HG03097 (cell line): ENCODE measurements at regions not wholly inside any gene's neighbourhood (a gene's known extent, or its start where the extent isn't known, plus 50 kb on each side); places are given as distances from the start of the nearest gene placed in this dataset.
A peak's percentile ranks its signal among the peaks of the same experiment; 100 is the strongest.

Source experiments
- ATAC-seq: cut with Tn5 transposase; IDR thresholded peaks from one replicate; pipeline ENCODE4 v1.9.1; 2021; ENCODE audit not compliant: unreplicated experiment, low FRiP score

DNA sequence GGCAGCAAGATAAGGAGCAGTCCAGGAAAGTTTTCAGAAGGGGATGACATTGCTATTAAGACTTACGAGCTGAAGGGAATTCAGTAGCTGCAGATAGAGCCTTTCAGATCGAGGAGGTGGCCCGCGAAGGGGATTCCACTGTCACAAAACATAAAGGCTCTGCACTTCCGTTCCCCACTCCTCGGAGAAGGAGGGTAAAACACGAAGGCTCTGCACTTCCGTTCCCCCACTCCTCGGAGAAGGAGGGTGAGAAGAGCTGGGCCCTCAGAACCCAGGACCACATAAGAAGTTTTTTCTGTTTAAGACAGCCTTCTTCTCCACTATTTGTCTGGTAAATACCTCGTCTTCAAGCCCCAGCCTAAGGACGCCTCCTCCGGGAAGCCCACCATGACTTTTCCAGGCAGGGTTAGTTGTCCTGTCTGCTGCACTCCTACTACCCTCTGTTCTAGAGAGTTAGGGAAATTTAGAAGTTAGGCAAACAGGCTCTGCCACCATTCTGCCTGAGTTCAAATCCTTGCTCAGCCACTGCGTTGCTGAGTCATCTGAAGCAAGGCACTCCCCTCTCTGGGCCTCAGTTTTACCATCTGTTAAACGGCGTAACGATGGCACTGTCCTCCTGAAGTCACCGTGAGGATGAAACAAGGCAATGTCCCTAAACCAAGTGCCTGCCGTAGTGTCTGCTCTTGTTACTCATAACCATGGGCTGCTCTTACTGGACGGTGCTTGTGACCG is 134.1 kb upstream of the HES1 start:
- no peak for ATAC-seq

DNA sequence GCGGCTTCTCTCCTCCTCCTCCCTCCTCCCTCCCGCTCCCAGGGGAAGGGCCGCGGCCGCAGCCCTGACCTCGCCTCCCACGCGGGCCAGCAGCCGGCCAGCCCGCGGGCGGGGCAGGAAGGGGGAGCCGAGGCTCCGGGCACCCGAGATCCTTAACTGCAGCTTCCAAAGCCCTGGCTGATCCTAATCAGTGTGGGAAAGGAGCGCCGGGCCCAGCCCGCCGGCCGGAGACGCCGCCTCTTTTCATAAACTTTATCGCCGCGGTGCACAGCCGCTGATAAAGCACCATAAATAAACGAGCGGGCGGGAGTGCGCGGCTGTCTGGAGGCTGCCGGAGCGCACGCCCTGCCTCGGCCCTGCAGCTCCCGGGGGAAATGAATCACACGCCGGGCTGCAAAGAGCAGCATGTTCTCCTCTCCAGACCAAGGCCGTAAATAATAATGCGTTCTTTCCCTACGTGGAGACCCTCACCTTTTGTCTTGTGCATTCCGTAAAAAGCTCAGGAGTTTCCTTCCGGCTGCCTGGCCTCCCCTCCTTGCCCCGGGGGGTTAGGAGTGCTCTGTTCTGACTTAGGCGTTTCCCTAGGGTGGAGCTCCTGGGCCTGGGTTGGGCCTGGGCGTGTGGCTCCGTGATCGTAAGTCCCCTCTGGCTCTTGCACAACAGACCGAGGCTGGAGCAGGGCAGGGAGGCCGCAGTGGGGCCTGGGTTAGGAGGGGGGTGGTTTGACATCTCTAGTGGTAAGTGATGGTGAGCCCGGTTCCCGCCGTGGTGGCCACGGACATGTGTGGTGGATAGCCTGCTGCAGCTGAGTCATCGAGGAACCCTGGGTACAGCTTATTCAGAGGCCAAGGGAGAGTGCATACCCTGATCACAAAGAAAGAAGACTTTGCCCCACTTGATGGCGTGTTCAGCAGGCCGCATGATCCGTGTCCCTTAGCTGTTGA is 132.6 kb upstream of the HES1 start:
- peak; percentile 48 for ATAC-seq

- ATAC-seq: no peak
Observed at GRCh38 chr3:194005930-194006501, 129.9 kb upstream of the HES1 start.

DNA sequence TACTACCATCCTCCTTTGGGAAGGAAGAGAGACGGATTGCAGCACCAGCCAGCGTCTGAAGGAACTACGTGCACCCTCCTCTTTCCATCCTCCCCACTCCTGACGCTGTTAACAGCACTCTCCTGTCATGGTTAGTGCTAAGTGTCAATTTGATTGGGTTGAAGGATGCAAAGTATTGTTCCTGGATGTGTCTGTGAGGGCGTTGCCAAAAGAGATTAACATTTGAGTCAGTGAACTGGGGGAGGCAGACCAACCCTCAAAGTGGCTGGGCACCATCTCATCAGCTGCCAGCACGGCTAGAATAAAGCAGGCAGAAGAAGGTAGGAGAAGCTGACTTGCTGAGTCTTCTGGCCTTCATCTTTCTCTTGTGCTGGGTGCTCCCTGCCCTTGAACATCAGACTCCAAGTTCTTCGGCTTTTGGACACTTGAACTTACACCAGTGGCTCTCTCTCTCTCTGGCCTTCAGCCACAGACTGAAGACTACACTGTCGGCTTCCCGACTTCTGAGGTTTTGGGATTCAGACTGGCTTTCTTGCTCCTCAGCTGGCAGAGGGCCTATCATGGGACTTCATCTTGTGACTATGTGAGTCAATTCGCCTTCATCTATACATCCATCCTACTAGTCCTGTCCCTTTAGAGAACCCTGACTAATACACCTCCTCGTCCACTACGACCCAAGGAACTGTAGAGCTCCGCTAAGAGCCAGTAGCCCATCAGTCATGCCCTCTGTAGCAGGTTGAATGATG is 128.2 kb upstream of the HES1 start:
- no peak for ATAC-seq

DNA sequence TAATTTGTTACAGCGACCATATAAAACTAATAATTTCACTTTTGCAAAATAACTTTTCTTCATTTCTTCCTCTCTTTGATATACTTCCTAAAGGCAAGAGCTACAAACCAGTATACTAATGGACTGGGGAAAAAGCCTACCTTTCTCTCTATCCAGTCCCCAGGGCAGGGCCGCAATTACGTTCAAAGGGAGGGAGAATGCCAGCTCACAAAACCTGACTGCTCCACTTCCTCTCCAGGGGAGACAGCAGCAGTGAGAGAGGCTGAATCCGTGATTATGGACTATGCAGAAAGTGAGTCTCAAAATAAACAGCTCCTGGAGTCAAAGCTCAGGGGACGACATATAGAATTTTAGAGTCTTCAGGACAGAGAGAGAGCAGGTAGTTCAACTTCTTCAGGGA is 126.9 kb upstream of the HES1 start:
- no peak for ATAC-seq

GRCh38 chr3:194009892-194010533 is 125.9 kb upstream of the HES1 start:
- ATAC-seq: no peak

GRCh38 chr3:194011807-194012206 is 124.1 kb upstream of the HES1 start:
- no peak for ATAC-seq

DNA sequence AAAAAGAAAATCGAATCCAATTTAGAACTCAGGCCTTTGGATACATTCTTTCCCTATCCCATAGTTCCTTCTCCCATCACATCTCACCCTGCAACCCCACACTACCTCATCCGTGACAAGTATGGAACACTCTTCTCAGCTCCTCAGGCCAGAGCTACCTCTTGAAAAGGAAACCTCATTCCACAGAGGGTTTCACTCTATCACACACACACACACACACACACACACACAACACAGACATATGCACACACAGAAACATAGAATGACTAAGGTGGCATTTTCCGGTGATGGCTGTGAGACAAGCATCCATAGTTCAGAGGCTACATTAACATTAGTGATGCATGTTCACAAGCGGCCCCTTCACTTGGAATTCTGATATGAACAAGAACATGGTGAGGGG is 122.0 kb upstream of the HES1 start:
- no peak for ATAC-seq

DNA sequence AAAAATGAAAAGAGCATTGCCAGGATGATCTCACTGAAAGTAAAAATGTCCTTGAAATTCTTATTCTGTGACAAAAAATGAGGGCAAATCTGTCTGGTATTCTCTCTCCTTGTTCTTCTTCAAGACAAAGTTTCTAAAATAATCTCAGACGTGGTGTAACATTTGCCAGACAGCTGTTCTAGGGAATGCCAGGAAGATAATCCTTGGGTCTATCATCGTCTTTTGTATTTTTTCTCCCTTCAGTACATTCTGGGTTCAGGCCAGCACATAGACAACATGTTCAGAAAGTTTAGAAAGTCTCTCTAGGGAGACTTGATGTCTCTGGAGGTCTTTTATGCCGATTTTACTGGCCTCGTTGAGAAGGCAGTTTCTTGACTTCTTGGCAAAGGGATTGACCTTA is 121.2 kb upstream of the HES1 start:
- no peak for ATAC-seq

DNA sequence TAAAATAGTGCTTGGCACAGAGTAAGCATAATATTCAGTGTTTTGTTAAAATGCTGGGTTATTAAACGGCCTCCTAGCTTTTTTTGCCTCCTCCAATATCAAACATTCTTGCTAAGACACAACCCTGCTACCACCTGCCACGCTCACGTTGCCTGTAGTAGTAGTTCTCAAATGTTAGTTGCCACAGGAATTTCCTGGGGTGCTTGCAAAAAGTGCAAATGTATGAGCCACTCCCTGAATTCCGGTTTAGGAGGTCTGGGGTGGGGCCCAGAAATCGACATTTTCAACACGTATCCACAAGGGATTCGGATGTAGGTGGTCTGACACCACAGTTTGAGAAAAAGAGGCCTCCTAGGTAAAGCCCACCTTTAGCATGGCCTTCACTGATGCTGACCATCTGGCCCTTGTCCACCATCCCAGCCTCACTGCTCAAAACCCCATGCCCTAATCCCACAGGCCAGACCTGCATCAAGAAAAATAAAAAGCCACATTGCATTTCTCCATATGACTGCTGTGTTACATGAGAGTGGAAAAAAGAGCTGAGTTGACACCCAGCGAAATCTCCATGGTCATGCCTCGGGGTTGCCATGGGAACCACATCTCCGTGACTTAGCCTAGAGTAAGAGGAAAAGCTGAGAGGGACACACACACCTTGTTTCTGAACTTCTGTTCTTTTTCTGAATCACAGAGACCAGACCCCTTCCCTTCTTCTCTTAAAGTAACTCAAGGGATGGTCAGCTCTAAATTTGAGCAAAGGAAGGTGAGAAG is 116.4 kb upstream of the HES1 start:
- no peak for ATAC-seq

- no peak for ATAC-seq
Observed at GRCh38 chr3:194022052-194022451, 113.9 kb upstream of the HES1 start.

- ATAC-seq: no peak
Observed at GRCh38 chr3:194022816-194023215, 113.1 kb upstream of the HES1 start.

DNA sequence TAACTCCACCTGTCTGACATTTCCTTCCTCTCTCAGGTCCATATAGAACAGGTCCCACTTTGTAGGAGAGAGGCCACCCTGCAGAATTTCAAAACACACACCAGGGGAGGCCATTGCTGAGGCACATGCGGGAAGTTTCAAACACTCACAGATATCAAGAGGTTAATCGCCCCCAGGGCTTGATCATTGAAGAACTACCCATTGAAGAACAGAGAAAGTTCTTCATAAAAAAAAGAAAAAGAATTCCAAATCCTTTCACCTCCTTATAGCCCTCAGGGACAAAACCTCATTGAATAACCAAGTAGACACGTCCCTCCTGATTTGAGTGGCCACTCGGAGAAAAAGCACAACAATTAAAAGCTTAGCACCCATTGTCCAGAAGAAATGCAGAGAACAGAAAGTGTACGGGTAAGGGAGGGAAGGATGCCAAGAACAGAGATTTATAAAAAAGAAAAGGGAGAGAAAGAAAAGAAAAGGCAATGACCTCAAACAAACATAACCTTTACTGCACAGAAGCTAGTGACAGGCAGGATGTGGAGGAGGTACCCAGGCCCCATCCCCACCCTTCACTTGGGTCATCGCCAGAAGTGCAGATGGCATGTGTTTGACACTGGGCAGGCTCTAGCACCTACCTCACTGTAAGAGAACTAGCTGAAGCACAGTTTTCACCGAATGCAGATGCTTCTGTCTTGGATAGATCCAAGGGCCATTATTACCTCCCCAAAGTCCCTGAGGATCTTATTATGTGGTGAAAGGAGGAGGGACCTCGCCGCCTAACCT is 112.3 kb upstream of the HES1 start:
- no peak for ATAC-seq

DNA sequence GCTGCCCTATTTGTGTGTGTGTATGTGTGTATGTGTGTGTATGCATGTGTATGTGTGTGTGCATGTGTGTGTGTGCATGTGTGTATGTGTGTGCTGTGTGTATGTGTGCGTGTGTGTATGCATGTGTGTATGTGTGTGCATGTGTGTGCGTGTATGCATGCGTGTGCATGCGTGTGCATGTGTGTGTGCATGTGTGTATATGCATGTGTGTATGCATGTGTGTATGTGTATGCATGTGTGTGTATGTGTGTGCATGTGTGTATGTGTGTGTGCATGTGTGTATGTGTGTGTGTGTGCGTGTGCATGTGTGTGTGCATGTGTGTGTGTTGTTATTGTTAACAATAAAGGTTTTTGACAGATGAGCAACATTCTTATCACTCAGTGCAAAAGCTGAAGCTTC is 110.8 kb upstream of the HES1 start:
- no peak for ATAC-seq

GRCh38 chr3:194025951-194026350 is 110.0 kb upstream of the HES1 start:
- no peak for ATAC-seq

- ATAC-seq: no peak
Observed at GRCh38 chr3:194028434-194029004, 107.4 kb upstream of the HES1 start.

GRCh38 chr3:194029846-194030245 is 106.1 kb upstream of the HES1 start:
- ATAC-seq: no peak

- ATAC-seq: no peak
Observed at GRCh38 chr3:194030372-194030771, 105.6 kb upstream of the HES1 start.

- no peak for ATAC-seq
Observed at GRCh38 chr3:194031349-194031748, 104.6 kb upstream of the HES1 start.
